ENCODE measurements at regions not wholly inside any gene's neighbourhood (a gene's known extent, or its start where the extent isn't known, plus 50 kb on each side); places are given as distances from the start of the nearest gene placed in this dataset.

- DNase-seq (ENCODE audit: low spot score) = no peak
These were observed 50.2 kb upstream of the NSMCE3 start for GRCh38 chr15:29319823-29320222.
